ENCODE measurements at regions not wholly inside any gene's neighbourhood (a gene's known extent, or its start where the extent isn't known, plus 50 kb on each side); places are given as distances from the start of the nearest gene placed in this dataset.

- Histone ChIP-seq H3K36me3 (no peaks in the 10 kb centered on the region), H3K4me3 (no peak overlapping the region), H3K27ac (no peak overlapping the region), H3K4me1 (no peaks in the 10 kb centered on the region), H3K9me3 (no peaks in the 10 kb centered on the region), H3K27me3 (no peaks in the 10 kb centered on the region)
- DNase-seq, result no peak
- ATAC-seq, result no peak
- intact Hi-C loops (cut with DNase I), result no loop called here
- TF ChIP-seq CTCF (IDR thresholded peaks at IDR 0.05), result no peak
Measured at GRCh38 chr11:43010042-43010441, 301.8 kb upstream of the API5 start.

GRCh38 chr11:43012606-43013005 is 299.2 kb upstream of the API5 start:
- Histone ChIP-seq H3K4me3 (no peak overlapping the region), H3K27me3 (no peaks in the 10 kb centered on the region), H3K27ac (no peak overlapping the region), H3K4me1 (no peaks in the 10 kb centered on the region), H3K36me3 (no peaks in the 10 kb centered on the region), H3K9me3 (no peaks in the 10 kb centered on the region)
- ATAC-seq (no peak), DNase-seq (no peak)
- TF ChIP-seq CTCF (IDR thresholded peaks at IDR 0.05), result no peak
- intact Hi-C loops (cut with DNase I), result no loop called here

- Histone ChIP-seq H3K4me3 (no peak overlapping the region), H3K4me1 (no peaks in the 10 kb centered on the region), H3K27ac (no peak overlapping the region), H3K27me3 (no peaks in the 10 kb centered on the region), H3K9me3 (no peaks in the 10 kb centered on the region), H3K36me3 (no peaks in the 10 kb centered on the region)
- ATAC-seq, result no peak
- intact Hi-C loops (cut with DNase I), result no loop called here
- DNase-seq, result no peak
- no peak for TF ChIP-seq CTCF (IDR thresholded peaks at IDR 0.05)
Measured at GRCh38 chr11:43021466-43021865, 290.3 kb upstream of the API5 start.

- DNase-seq (no peak), ATAC-seq (no peak)
- no peak for TF ChIP-seq CTCF (IDR thresholded peaks at IDR 0.05)
- Histone ChIP-seq H3K9me3 (no peaks in the 10 kb centered on the region), H3K27ac (no peak overlapping the region), H3K36me3 (no peaks in the 10 kb centered on the region), H3K4me3 (no peak overlapping the region), H3K27me3 (no peaks in the 10 kb centered on the region), H3K4me1 (no peaks in the 10 kb centered on the region)
- intact Hi-C loops (cut with DNase I), result no loop called here
Measured at GRCh38 chr11:43034341-43034740, 277.5 kb upstream of the API5 start.

DNA sequence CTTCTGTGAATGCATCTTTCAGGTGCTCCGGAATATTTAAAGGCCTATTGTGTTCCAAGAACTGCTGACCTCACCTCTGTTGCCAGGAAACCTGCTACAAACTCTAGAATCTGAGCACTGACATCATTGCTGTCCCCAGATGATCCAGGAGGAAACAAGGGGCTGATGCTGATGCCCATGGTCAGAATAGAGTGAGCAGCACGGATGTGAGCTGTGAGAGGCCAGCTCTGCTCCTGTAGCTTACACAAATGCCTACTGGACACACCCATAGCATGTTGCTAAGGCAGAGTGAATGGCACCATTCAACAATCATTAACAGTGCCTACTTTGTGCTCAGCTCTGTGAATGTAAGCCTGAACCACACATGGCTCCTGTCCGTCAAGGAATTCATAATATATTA is 276.7 kb upstream of the API5 start:
- no peak for DNase-seq
- ATAC-seq, result no peak
- intact Hi-C loops (cut with DNase I), result no loop called here

More for the DNA sequence above, 276.7 kb upstream of the API5 start:
- Histone ChIP-seq H3K9me3 (no peaks in the 10 kb centered on the region), H3K4me3 (no peak overlapping the region), H3K27me3 (no peaks in the 10 kb centered on the region), H3K4me1 (no peaks in the 10 kb centered on the region), H3K27ac (no peak overlapping the region), H3K36me3 (no peaks in the 10 kb centered on the region)
- TF ChIP-seq CTCF (IDR thresholded peaks at IDR 0.05), result no peak

All from upper lobe of right lung (tissue), 1 donor.